ENCODE measurements at regions not wholly inside any gene's neighbourhood (a gene's known extent, or its start where the extent isn't known, plus 50 kb on each side); places are given as distances from the start of the nearest gene placed in this dataset.

- TF ChIP-seq POLR2A (IDR thresholded peaks at IDR 0.05) (no peak), CTCF (IDR thresholded peaks at IDR 0.05) (no peak)
- Histone ChIP-seq H3K36me3 (replicated peaks in 1 of 2) (no peaks in the 10 kb centered on the region), H3K4me1 (replicated peaks in 1 of 2) (no peaks in the 10 kb centered on the region), H3K27ac (no peak overlapping the region), H3K27me3 (no peaks in the 10 kb centered on the region), H3K4me3 (no peak overlapping the region), H3K9me3 (replicated peaks in 1 of 3) (no peaks in the 10 kb centered on the region)
- intact Hi-C loops (cut with DNase I) = no loop called here
- WGBS, 4 donors = 52 to 69% (median 62%) methylated on average over 1 of the region's 1 CpG
- no peak for DNase-seq
Measured at GRCh38 chr4:127182687-127183086, 450.1 kb upstream of the INTU start.

GRCh38 chr4:127188847-127189246, 443.9 kb upstream of the INTU start:
- Histone ChIP-seq H3K27ac (no peak overlapping the region), H3K36me3 (replicated peaks in 1 of 2) (no peaks in the 10 kb centered on the region), H3K9me3 (replicated peaks in 1 of 3) (no peaks in the 10 kb centered on the region), H3K27me3 (no peaks in the 10 kb centered on the region), H3K4me1 (replicated peaks in 1 of 2) (no peaks in the 10 kb centered on the region), H3K4me3 (no peak overlapping the region)
- intact Hi-C loops (cut with DNase I) = loop anchor here in 1 of 2 donors (5.0 kb wide), 1 partner anchor 213 kb away; no protein-coding TSS in a partner anchor
- TF ChIP-seq CTCF (IDR thresholded peaks at IDR 0.05) (peak in 4 of 6 experiments; percentile 15 to 55 (median 49)), POLR2A (IDR thresholded peaks at IDR 0.05) (no peak)
- 41 to 67% (median 61%) methylated on average over 1 of the region's 1 CpG for WGBS, 4 donors
- DNase-seq = peak in 2 of 7 donors; percentile 27 to 37

DNA sequence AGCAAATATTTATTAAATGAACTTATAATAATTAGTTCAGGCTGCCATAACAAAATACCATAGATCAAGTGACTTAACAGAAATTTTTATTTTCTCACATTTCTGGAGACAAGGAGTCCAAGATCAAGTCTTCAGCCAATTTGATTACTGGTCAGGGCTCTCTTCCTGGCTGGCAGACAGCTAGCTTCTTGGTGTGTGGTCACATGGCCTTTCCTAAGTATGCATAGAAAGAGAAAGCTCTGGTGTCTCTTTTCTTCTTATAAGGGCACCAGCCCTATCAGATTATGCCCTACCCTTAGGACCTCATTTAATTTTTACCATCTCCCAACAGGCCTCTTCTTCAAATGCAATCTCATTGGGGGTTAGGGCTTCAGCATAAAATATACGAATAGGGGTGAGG, 438.5 kb upstream of the INTU start:
- WGBS, 4 donors = 78 to 90% (median 85%) methylated on average over 1 of the region's 1 CpG
- peaks cover 0 to 6% (median 0%) of the 10 kb centered on the region in 3 donors for H3K9me3 ChIP-seq (replicated peaks in 1 of 3)
- no peak overlapping the region for H3K27ac ChIP-seq
- H3K36me3 ChIP-seq (replicated peaks in 1 of 2) = no peaks in the 10 kb centered on the region
- no peaks in the 10 kb centered on the region for H3K4me1 ChIP-seq (replicated peaks in 1 of 2)
- intact Hi-C loops (cut with DNase I) = no loop called here
- no peaks in the 10 kb centered on the region for H3K27me3 ChIP-seq
- no peak for TF ChIP-seq CTCF (IDR thresholded peaks at IDR 0.05)
- no peak for TF ChIP-seq POLR2A (IDR thresholded peaks at IDR 0.05)
- DNase-seq = no peak
- H3K4me3 ChIP-seq = no peak overlapping the region

GRCh38 chr4:127196655-127197352, 436.0 kb upstream of the INTU start:
- 43 to 61% (median 46%) methylated on average over 6 to 7 of the region's 7 CpGs; no CpG with 5 or more reads in 1 of the 4 donors for WGBS, 4 donors
- no peaks in the 10 kb centered on the region for H3K36me3 ChIP-seq (replicated peaks in 1 of 2)
- H3K4me1 ChIP-seq (replicated peaks in 1 of 2) = no peaks in the 10 kb centered on the region
- no peak overlapping the region for H3K4me3 ChIP-seq
- H3K27ac ChIP-seq = peak overlapping the region in 1 of 5 donors; percentile 40
- H3K27me3 ChIP-seq = no peaks in the 10 kb centered on the region
- peak in 2 of 7 donors; percentile 8 to 52 for DNase-seq
- H3K9me3 ChIP-seq (replicated peaks in 1 of 3) = peaks cover 0 to 6% (median 0%) of the 10 kb centered on the region in 3 donors
- TF ChIP-seq POLR2A (IDR thresholded peaks at IDR 0.05) (no peak), CTCF (IDR thresholded peaks at IDR 0.05) (no peak)
- intact Hi-C loops (cut with DNase I) = no loop called here
